ENCODE measurements at regions not wholly inside any gene's neighbourhood (a gene's known extent, or its start where the extent isn't known, plus 50 kb on each side); places are given as distances from the start of the nearest gene placed in this dataset.

DNA sequence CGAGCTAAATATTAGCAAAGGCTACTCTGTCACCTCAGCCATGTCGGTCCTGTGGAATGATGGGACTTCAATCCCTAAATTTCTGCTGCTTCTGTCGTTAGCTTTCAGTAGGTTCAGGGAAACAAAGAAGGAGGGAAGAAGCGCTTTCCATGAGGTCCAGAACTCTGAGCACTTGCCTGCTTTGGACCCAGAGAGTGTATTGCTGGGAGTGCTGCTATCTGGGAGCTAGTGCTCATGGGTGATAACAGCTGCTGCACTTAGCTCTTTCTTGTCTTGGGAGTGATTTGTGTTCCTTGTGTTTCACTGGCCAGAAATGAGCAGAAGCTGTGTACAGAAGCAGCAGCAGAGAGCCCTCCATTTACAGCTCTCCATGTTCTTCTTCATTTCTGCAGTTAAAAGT, 369.8 kb downstream of the DIPK2A start:
- intact Hi-C loops (cut with DNase I; ENCODE audit: low total_unique reads) = no loop called here
- Histone ChIP-seq H3K36me3 (no peaks in the 10 kb centered on the region), H3K9me3 (no peaks in the 10 kb centered on the region), H3K4me1 (no peaks in the 10 kb centered on the region), H3K27me3 (no peaks in the 10 kb centered on the region), H3K27ac (no peak overlapping the region), H3K4me3 (no peak overlapping the region)
- TF ChIP-seq POLR2AphosphoS5 (IDR thresholded peaks at IDR 0.05) (no peak), POLR2A (IDR thresholded peaks at IDR 0.05) (no peak)
- TF ChIP-seq, protein P1, sequence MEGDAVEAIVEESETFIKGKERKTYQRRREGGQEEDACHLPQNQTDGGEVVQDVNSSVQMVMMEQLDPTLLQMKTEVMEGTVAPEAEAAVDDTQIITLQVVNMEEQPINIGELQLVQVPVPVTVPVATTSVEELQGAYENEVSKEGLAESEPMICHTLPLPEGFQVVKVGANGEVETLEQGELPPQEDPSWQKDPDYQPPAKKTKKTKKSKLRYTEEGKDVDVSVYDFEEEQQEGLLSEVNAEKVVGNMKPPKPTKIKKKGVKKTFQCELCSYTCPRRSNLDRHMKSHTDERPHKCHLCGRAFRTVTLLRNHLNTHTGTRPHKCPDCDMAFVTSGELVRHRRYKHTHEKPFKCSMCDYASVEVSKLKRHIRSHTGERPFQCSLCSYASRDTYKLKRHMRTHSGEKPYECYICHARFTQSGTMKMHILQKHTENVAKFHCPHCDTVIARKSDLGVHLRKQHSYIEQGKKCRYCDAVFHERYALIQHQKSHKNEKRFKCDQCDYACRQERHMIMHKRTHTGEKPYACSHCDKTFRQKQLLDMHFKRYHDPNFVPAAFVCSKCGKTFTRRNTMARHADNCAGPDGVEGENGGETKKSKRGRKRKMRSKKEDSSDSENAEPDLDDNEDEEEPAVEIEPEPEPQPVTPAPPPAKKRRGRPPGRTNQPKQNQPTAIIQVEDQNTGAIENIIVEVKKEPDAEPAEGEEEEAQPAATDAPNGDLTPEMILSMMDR (IDR thresholded peaks at IDR 0.05) = no peak
- DNase-seq (ENCODE audit: low spot score in 2 of 2) = no peak

DNA sequence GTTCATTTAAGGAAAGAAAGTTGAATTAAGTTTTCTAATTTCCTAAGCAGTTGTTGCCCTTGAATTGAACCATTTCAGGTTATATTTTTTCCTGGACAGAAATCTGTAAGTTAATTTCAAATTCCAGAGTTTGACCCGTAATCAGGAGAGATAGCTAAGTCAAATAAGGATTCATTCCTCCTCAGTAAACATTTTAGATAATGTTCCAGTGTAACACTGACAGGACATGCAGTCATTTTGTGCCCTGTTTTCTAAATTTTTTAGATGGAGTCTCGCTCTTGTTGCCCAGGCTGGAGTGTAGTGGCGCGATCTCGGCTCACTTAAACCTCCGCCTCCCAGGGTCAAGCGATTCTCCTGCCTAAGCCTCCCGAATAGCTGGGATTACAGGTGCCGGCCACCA, 371.7 kb downstream of the DIPK2A start:
- DNase-seq (ENCODE audit: low spot score in 2 of 2) = no peak
- Histone ChIP-seq H3K4me3 (no peak overlapping the region), H3K4me1 (no peaks in the 10 kb centered on the region), H3K36me3 (no peaks in the 10 kb centered on the region), H3K9me3 (no peaks in the 10 kb centered on the region), H3K27me3 (no peaks in the 10 kb centered on the region), H3K27ac (no peak overlapping the region)
- intact Hi-C loops (cut with DNase I; ENCODE audit: low total_unique reads) = no loop called here
- TF ChIP-seq POLR2A (IDR thresholded peaks at IDR 0.05) (no peak), POLR2AphosphoS5 (IDR thresholded peaks at IDR 0.05) (no peak)
- TF ChIP-seq, protein P1 (IDR thresholded peaks at IDR 0.05) = no peak

- TF ChIP-seq, protein P1 (IDR thresholded peaks at IDR 0.05) = no peak
Observed at GRCh38 chr3:144343777-144344176, 372.2 kb downstream of the DIPK2A start.

GRCh38 chr3:144344925-144345548, 373.4 kb downstream of the DIPK2A start:
- Histone ChIP-seq H3K27me3 (no peaks in the 10 kb centered on the region), H3K36me3 (no peaks in the 10 kb centered on the region), H3K4me1 (no peaks in the 10 kb centered on the region), H3K27ac (no peak overlapping the region), H3K4me3 (no peak overlapping the region), H3K9me3 (no peaks in the 10 kb centered on the region)
- DNase-seq (ENCODE audit: low spot score in 2 of 2) = no peak
- TF ChIP-seq, protein P1 (IDR thresholded peaks at IDR 0.05) = no peak
- TF ChIP-seq POLR2A (IDR thresholded peaks at IDR 0.05) = no peak
- no peak for TF ChIP-seq POLR2AphosphoS5 (IDR thresholded peaks at IDR 0.05)
- intact Hi-C loops (cut with DNase I; ENCODE audit: low total_unique reads) = no loop called here

More at GRCh38 chr3:144343777-144344176, 372.2 kb downstream of the DIPK2A start:
- Histone ChIP-seq H3K27me3 (no peaks in the 10 kb centered on the region), H3K36me3 (no peaks in the 10 kb centered on the region), H3K4me3 (no peak overlapping the region), H3K27ac (no peak overlapping the region), H3K4me1 (no peaks in the 10 kb centered on the region), H3K9me3 (no peaks in the 10 kb centered on the region)
- no peak for DNase-seq (ENCODE audit: low spot score in 2 of 2)
- intact Hi-C loops (cut with DNase I; ENCODE audit: low total_unique reads) = no loop called here

- Histone ChIP-seq H3K4me3 (no peak overlapping the region), H3K27me3 (no peaks in the 10 kb centered on the region), H3K4me1 (no peaks in the 10 kb centered on the region), H3K27ac (no peak overlapping the region), H3K36me3 (no peaks in the 10 kb centered on the region), H3K9me3 (no peaks in the 10 kb centered on the region)
- TF ChIP-seq, protein P1 (IDR thresholded peaks at IDR 0.05) = no peak
- TF ChIP-seq POLR2A (IDR thresholded peaks at IDR 0.05) (no peak), POLR2AphosphoS5 (IDR thresholded peaks at IDR 0.05) (no peak)
- intact Hi-C loops (cut with DNase I; ENCODE audit: low total_unique reads) = no loop called here
- no peak for DNase-seq (ENCODE audit: low spot score in 2 of 2)
Observed at GRCh38 chr3:144350125-144350524, 378.5 kb downstream of the DIPK2A start.

All from breast epithelium (tissue), 4 donors.